Progenitor cell of endocrine pancreas (in vitro differentiated cells): ENCODE measurements at regions not wholly inside any gene's neighbourhood (a gene's known extent, or its start where the extent isn't known, plus 50 kb on each side); places are given as distances from the start of the nearest gene placed in this dataset.

ENCODE experiments used
- DNase-seq: peaks from one replicate; pipeline ENCODE4 v3.0.0; 2021; ENCODE audit warnings: low spot score; ENCODE audit not compliant: unreplicated experiment
- H3K27ac Mint-ChIP-seq: 2 replicates; pipeline ENCODE4 v1.8.0; 2021; ENCODE audit warnings: mild to moderate bottlenecking, moderate library complexity, mixed read lengths
- H3K27me3 Mint-ChIP-seq: 2 replicates; pipeline ENCODE4 v1.8.0; 2021; ENCODE audit warnings: mixed read lengths
- H3K36me3 Mint-ChIP-seq: 2 replicates; pipeline ENCODE4 v1.8.0; 2022; ENCODE audit warnings: mixed read lengths; ENCODE audit not compliant: insufficient read depth
- H3K4me1 Mint-ChIP-seq: 2 replicates; pipeline ENCODE4 v1.8.0; 2021; ENCODE audit warnings: low read depth, mixed read lengths
- H3K4me3 Mint-ChIP-seq: 2 replicates; pipeline ENCODE4 v1.8.0; 2021; ENCODE audit warnings: low read depth, mild to moderate bottlenecking, moderate library complexity, mixed read lengths
- H3K9me3 Mint-ChIP-seq: 2 replicates; pipeline ENCODE4 v1.8.0; 2021; ENCODE audit warnings: low read depth, mixed read lengths
- TF ChIP-seq, protein P1 (sequence below): fragments of 200-600 bp; sonication (generic); IDR thresholded peaks from one replicate; pipeline ENCODE4 v1.5.0; 2021; ENCODE audit warnings: antibody characterized with exemption, mild to moderate bottlenecking; ENCODE audit not compliant: unreplicated experiment

- Mint-ChIP-seq H3K27ac (no peak overlapping the region), H3K9me3 (peaks cover 47% of the 10 kb centered on the region), H3K4me1 (no peaks in the 10 kb centered on the region), H3K36me3 (no peaks in the 10 kb centered on the region), H3K27me3 (no peaks in the 10 kb centered on the region), H3K4me3 (no peak overlapping the region)
- TF ChIP-seq, protein P1, sequence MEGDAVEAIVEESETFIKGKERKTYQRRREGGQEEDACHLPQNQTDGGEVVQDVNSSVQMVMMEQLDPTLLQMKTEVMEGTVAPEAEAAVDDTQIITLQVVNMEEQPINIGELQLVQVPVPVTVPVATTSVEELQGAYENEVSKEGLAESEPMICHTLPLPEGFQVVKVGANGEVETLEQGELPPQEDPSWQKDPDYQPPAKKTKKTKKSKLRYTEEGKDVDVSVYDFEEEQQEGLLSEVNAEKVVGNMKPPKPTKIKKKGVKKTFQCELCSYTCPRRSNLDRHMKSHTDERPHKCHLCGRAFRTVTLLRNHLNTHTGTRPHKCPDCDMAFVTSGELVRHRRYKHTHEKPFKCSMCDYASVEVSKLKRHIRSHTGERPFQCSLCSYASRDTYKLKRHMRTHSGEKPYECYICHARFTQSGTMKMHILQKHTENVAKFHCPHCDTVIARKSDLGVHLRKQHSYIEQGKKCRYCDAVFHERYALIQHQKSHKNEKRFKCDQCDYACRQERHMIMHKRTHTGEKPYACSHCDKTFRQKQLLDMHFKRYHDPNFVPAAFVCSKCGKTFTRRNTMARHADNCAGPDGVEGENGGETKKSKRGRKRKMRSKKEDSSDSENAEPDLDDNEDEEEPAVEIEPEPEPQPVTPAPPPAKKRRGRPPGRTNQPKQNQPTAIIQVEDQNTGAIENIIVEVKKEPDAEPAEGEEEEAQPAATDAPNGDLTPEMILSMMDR, result no peak
- DNase-seq, result no peak
Measured at GRCh38 chr22:47929073-47929472, 1166.6 kb downstream of the TBC1D22A start.

DNA sequence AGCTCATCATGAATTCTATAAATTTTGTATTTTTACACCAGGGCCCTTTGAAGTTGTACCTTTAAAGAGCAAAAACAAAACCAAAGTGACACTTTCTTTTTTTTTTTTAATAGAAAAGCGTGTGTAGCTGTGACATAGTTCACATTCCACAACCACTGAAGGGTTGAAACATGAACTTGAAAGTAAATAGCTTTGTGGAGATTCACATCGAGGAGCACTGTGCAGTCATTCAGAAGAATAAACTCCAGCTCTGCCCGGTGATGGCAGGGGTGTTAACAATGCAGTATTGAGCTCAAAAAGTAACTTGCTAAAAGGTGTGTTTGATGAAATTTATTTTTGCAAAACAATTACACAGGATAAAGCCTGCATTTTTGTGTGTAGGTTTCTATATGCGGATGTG lies 1166.2 kb downstream of the TBC1D22A start:
- H3K4me3 Mint-ChIP-seq, result no peak overlapping the region
- H3K4me1 Mint-ChIP-seq, result no peaks in the 10 kb centered on the region
- no peak overlapping the region for H3K27ac Mint-ChIP-seq
- no peaks in the 10 kb centered on the region for H3K36me3 Mint-ChIP-seq
- TF ChIP-seq, protein P1, result no peak
- peaks cover 47% of the 10 kb centered on the region for H3K9me3 Mint-ChIP-seq
- H3K27me3 Mint-ChIP-seq, result no peaks in the 10 kb centered on the region
- no peak for DNase-seq

DNA sequence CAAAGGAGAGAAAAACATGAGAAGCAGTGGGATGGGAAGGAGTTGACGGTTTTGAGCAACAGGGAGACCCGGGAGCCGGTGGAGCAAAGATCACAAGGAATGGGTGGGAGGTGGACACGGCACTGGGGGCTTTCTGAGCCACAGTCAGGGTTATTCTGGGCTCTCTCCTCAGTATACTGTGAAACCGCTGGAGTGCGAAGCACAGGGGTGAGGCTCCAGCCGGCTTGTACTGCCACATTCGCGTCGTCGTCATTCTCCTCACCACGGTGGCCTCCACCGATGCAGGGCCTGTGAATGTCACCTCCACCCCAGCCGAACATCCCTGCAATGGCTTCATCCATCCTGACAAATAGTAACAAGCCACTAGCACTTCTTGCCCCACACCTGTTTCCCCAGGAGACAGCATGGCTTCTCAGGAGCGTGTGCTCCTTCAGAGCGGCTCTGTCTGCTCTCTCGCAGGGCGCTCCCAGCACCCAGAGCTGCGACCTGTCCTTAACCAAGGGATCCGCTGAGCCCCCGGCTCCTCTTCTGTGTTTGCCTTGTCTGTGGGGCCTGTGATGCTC lies 1165.3 kb downstream of the TBC1D22A start:
- Mint-ChIP-seq H3K36me3 (no peaks in the 10 kb centered on the region), H3K4me1 (no peaks in the 10 kb centered on the region), H3K4me3 (no peak overlapping the region), H3K9me3 (peaks cover 44% of the 10 kb centered on the region), H3K27ac (no peak overlapping the region), H3K27me3 (no peaks in the 10 kb centered on the region)
- TF ChIP-seq, protein P1, result no peak
- DNase-seq, result no peak

GRCh38 chr22:47923011-47923427 lies 1160.6 kb downstream of the TBC1D22A start:
- Mint-ChIP-seq H3K4me3 (no peak overlapping the region), H3K27me3 (no peaks in the 10 kb centered on the region), H3K27ac (no peak overlapping the region), H3K9me3 (peaks cover 36% of the 10 kb centered on the region), H3K36me3 (no peaks in the 10 kb centered on the region), H3K4me1 (no peaks in the 10 kb centered on the region)
- TF ChIP-seq, protein P1, result no peak
- DNase-seq, result no peak

- H3K9me3 Mint-ChIP-seq, result peaks cover 31% of the 10 kb centered on the region
Measured at GRCh38 chr22:47921906-47922305, 1159.5 kb downstream of the TBC1D22A start.

More at GRCh38 chr22:47921906-47922305, 1159.5 kb downstream of the TBC1D22A start:
- no peak for DNase-seq
- H3K4me1 Mint-ChIP-seq, result no peaks in the 10 kb centered on the region
- no peaks in the 10 kb centered on the region for H3K27me3 Mint-ChIP-seq
- no peak overlapping the region for H3K27ac Mint-ChIP-seq
- no peak overlapping the region for H3K4me3 Mint-ChIP-seq
- H3K36me3 Mint-ChIP-seq, result no peaks in the 10 kb centered on the region
- TF ChIP-seq, protein P1, result no peak
